Glutamatergic neuron (in vitro differentiated cells): ENCODE measurements at regions not wholly inside any gene's neighbourhood (a gene's known extent, or its start where the extent isn't known, plus 50 kb on each side); places are given as distances from the start of the nearest gene placed in this dataset.

Source experiments
- DNase-seq: peaks from one replicate; pipeline ENCODE4 v3.0.0; 2022
- H3K27ac Mint-ChIP-seq: one replicate; pipeline ENCODE4 v1.8.0; 2020; ENCODE audit warnings: mild to moderate bottlenecking, mixed read lengths, inconsistent platforms; ENCODE audit not compliant: unreplicated experiment
- H3K27me3 Mint-ChIP-seq: one replicate; pipeline ENCODE4 v1.8.0; 2020; ENCODE audit warnings: mild to moderate bottlenecking, moderate library complexity, mixed read lengths, inconsistent platforms; ENCODE audit not compliant: unreplicated experiment
- H3K36me3 Mint-ChIP-seq: one replicate; pipeline ENCODE4 v1.8.0; 2020; ENCODE audit warnings: mild to moderate bottlenecking, mixed read lengths, inconsistent platforms; ENCODE audit not compliant: unreplicated experiment
- H3K4me1 Mint-ChIP-seq: one replicate; pipeline ENCODE4 v1.8.0; 2020; ENCODE audit warnings: mild to moderate bottlenecking, low read depth, mixed read lengths, inconsistent platforms; ENCODE audit not compliant: unreplicated experiment
- H3K4me3 Mint-ChIP-seq: one replicate; pipeline ENCODE4 v1.8.0; 2020; ENCODE audit warnings: mild to moderate bottlenecking, mixed read lengths, inconsistent platforms; ENCODE audit not compliant: unreplicated experiment
- H3K9me3 Mint-ChIP-seq: one replicate; pipeline ENCODE4 v1.8.0; 2020; ENCODE audit warnings: mild to moderate bottlenecking, moderate library complexity, mixed read lengths, inconsistent platforms; ENCODE audit not compliant: unreplicated experiment
- CTCF ChIP-seq: fragments of 200-600 bp; sonication (generic); IDR thresholded peaks from one replicate; pipeline ENCODE4 v1.5.0; 2021; ENCODE audit not compliant: partially characterized antibody, unreplicated experiment

GRCh38 chr3:99087277-99087676 is 185.8 kb upstream of the DCBLD2 start:
- no peaks in the 10 kb centered on the region for H3K9me3 Mint-ChIP-seq
- DNase-seq = no peak
- no peaks in the 10 kb centered on the region for H3K36me3 Mint-ChIP-seq
- no peak overlapping the region for H3K27ac Mint-ChIP-seq
- no peak overlapping the region for H3K4me3 Mint-ChIP-seq
- H3K4me1 Mint-ChIP-seq = no peaks in the 10 kb centered on the region
- H3K27me3 Mint-ChIP-seq = no peaks in the 10 kb centered on the region
- no peak for TF ChIP-seq CTCF

- Mint-ChIP-seq H3K9me3 (no peaks in the 10 kb centered on the region), H3K36me3 (no peaks in the 10 kb centered on the region), H3K27ac (no peak overlapping the region), H3K4me3 (no peak overlapping the region), H3K4me1 (no peaks in the 10 kb centered on the region), H3K27me3 (no peaks in the 10 kb centered on the region)
- no peak for DNase-seq
- TF ChIP-seq CTCF = no peak
These were observed 183.3 kb upstream of the DCBLD2 start for GRCh38 chr3:99084826-99085225.

- Mint-ChIP-seq H3K9me3 (no peaks in the 10 kb centered on the region), H3K4me3 (no peak overlapping the region), H3K36me3 (no peaks in the 10 kb centered on the region), H3K27me3 (no peaks in the 10 kb centered on the region), H3K4me1 (no peaks in the 10 kb centered on the region), H3K27ac (no peak overlapping the region)
- no peak for DNase-seq
- no peak for TF ChIP-seq CTCF
These were observed 182.7 kb upstream of the DCBLD2 start for GRCh38 chr3:99084156-99084555.

- H3K27ac Mint-ChIP-seq = no peak overlapping the region
- H3K36me3 Mint-ChIP-seq = peaks cover 5% of the 10 kb centered on the region
- H3K27me3 Mint-ChIP-seq = no peaks in the 10 kb centered on the region
- no peak overlapping the region for H3K4me3 Mint-ChIP-seq
- no peaks in the 10 kb centered on the region for H3K4me1 Mint-ChIP-seq
- no peak for DNase-seq
- no peak for TF ChIP-seq CTCF
- H3K9me3 Mint-ChIP-seq = peaks cover 1% of the 10 kb centered on the region
These were observed 169.6 kb upstream of the DCBLD2 start for GRCh38 chr3:99071096-99071495.

- Mint-ChIP-seq H3K4me3 (no peak overlapping the region), H3K36me3 (peaks cover 5% of the 10 kb centered on the region), H3K9me3 (peaks cover 1% of the 10 kb centered on the region), H3K27me3 (no peaks in the 10 kb centered on the region), H3K4me1 (no peaks in the 10 kb centered on the region), H3K27ac (no peak overlapping the region)
- DNase-seq = no peak
- no peak for TF ChIP-seq CTCF
These were observed 168.5 kb upstream of the DCBLD2 start for GRCh38 chr3:99069973-99070372.
